ENCODE measurements at regions not wholly inside any gene's neighbourhood (a gene's known extent, or its start where the extent isn't known, plus 50 kb on each side); places are given as distances from the start of the nearest gene placed in this dataset.
"Not testable (repeated sequence)": the region's sequence is repeated elsewhere in the genome, so short reads cannot be mapped to it uniquely, and the experiment has no call there.

- intact Hi-C loops (cut with DNase I) = no loop called here
- DNase-seq = no peak
Measured at GRCh38 chr10:43852149-43852548, 203.5 kb upstream of the ZNF32 start.

GRCh38 chr10:43851030-43851429, 202.3 kb upstream of the ZNF32 start:
- intact Hi-C loops (cut with DNase I) = no loop called here
- DNase-seq = no peak

GRCh38 chr10:43849551-43849950, 200.9 kb upstream of the ZNF32 start:
- peak in 1 of 42 donors; percentile 11 for DNase-seq
- intact Hi-C loops (cut with DNase I) = no loop called here

GRCh38 chr10:43846968-43847367, 198.3 kb upstream of the ZNF32 start:
- intact Hi-C loops (cut with DNase I) = no loop called here

GRCh38 chr10:43846187-43846680, 197.6 kb upstream of the ZNF32 start:
- DNase-seq = no peak

More at GRCh38 chr10:43846968-43847367, 198.3 kb upstream of the ZNF32 start:
- DNase-seq = no peak

GRCh38 chr10:43845121-43845520, 196.4 kb upstream of the ZNF32 start:
- intact Hi-C loops (cut with DNase I) = no loop called here
- no peak for DNase-seq

More at GRCh38 chr10:43846187-43846680, 197.6 kb upstream of the ZNF32 start:
- intact Hi-C loops (cut with DNase I) = no loop called here

- DNase-seq = no peak
- intact Hi-C loops (cut with DNase I) = no loop called here
Measured at GRCh38 chr10:43844221-43844620, 195.5 kb upstream of the ZNF32 start.

GRCh38 chr10:43843321-43844101, 194.8 kb upstream of the ZNF32 start:
- intact Hi-C loops (cut with DNase I) = no loop called here

GRCh38 chr10:43842496-43842895, 193.8 kb upstream of the ZNF32 start:
- DNase-seq = no peak
- intact Hi-C loops (cut with DNase I) = no loop called here

More at GRCh38 chr10:43843321-43844101, 194.8 kb upstream of the ZNF32 start:
- DNase-seq = peak in 1 of 42 donors; percentile 6

- no peak for DNase-seq
- intact Hi-C loops (cut with DNase I) = no loop called here
Measured at GRCh38 chr10:43842072-43842471, 193.4 kb upstream of the ZNF32 start.

- no peak for DNase-seq
- intact Hi-C loops (cut with DNase I) = no loop called here
Measured at GRCh38 chr10:43839973-43840372, 191.3 kb upstream of the ZNF32 start.

- intact Hi-C loops (cut with DNase I); DNase-seq: not testable (repeated sequence)
Measured at GRCh38 chr10:43834751-43835150, 186.1 kb upstream of the ZNF32 start.

GRCh38 chr10:43827853-43828252, 179.2 kb upstream of the ZNF32 start:
- no peak for DNase-seq
- intact Hi-C loops (cut with DNase I) = no loop called here

GRCh38 chr10:43825984-43826383, 177.3 kb upstream of the ZNF32 start:
- intact Hi-C loops (cut with DNase I) = no loop called here
- DNase-seq = no peak

- DNase-seq = no peak
- intact Hi-C loops (cut with DNase I) = no loop called here
Measured at GRCh38 chr10:43825421-43825820, 176.7 kb upstream of the ZNF32 start.

- no peak for DNase-seq
Measured at GRCh38 chr10:43824934-43825333, 176.3 kb upstream of the ZNF32 start.

GRCh38 chr10:43822631-43823580, 174.2 kb upstream of the ZNF32 start:
- DNase-seq = no peak
- intact Hi-C loops (cut with DNase I) = no loop called here

More at GRCh38 chr10:43824934-43825333, 176.3 kb upstream of the ZNF32 start:
- intact Hi-C loops (cut with DNase I) = no loop called here

GRCh38 chr10:43821103-43821502, 172.4 kb upstream of the ZNF32 start:
- peak in 1 of 42 donors; percentile 48 for DNase-seq
- intact Hi-C loops (cut with DNase I) = no loop called here

GRCh38 chr10:43820663-43821062, 172.0 kb upstream of the ZNF32 start:
- DNase-seq = no peak
- intact Hi-C loops (cut with DNase I) = no loop called here
